ENCODE measurements at regions not wholly inside any gene's neighbourhood (a gene's known extent, or its start where the extent isn't known, plus 50 kb on each side); places are given as distances from the start of the nearest gene placed in this dataset.

- POLR2A ChIA-PET, result no interaction called here
- no peak for ATAC-seq
- Mint-ChIP-seq H3K9me3 (peaks cover 25% of the 10 kb centered on the region), H3K4me3 (no peak overlapping the region), H3K27ac (no peak overlapping the region), H3K27me3 (ENCODE audit: low read depth) (peaks cover 35% of the 10 kb centered on the region), H3K36me3 (peaks cover 16% of the 10 kb centered on the region), H3K4me1 (no peaks in the 10 kb centered on the region)
- TF ChIP-seq ZNF121 (CRISPR knock-in tag; IDR thresholded peaks at IDR 0.05) (no peak), HMGA2 (CRISPR knock-in tag; IDR thresholded peaks at IDR 0.05) (no peak), ZNF138 (CRISPR knock-in tag; conservative IDR thresholded peaks at IDR 0.05) (no peak), ZNF263 (CRISPR knock-in tag; IDR thresholded peaks at IDR 0.05; ENCODE audit: low read depth) (no peak), CTCF (IDR thresholded peaks at IDR 0.05) (no peak), OVOL2 (CRISPR knock-in tag; IDR thresholded peaks at IDR 0.05; ENCODE audit: borderline replicate concordance) (no peak), EMX1 (CRISPR knock-in tag; IDR thresholded peaks at IDR 0.05) (no peak), TP53 (CRISPR knock-in tag; IDR thresholded peaks at IDR 0.05) (no peak), ZNF671 (CRISPR knock-in tag; IDR thresholded peaks at IDR 0.05) (no peak), ZNF416 (CRISPR knock-in tag; IDR thresholded peaks at IDR 0.05) (no peak)
- TF ChIP-seq, protein P1, sequence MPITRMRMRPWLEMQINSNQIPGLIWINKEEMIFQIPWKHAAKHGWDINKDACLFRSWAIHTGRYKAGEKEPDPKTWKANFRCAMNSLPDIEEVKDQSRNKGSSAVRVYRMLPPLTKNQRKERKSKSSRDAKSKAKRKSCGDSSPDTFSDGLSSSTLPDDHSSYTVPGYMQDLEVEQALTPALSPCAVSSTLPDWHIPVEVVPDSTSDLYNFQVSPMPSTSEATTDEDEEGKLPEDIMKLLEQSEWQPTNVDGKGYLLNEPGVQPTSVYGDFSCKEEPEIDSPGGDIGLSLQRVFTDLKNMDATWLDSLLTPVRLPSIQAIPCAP (CRISPR knock-in tag; IDR thresholded peaks at IDR 0.05), result no peak
- TF ChIP-seq, protein P2, sequence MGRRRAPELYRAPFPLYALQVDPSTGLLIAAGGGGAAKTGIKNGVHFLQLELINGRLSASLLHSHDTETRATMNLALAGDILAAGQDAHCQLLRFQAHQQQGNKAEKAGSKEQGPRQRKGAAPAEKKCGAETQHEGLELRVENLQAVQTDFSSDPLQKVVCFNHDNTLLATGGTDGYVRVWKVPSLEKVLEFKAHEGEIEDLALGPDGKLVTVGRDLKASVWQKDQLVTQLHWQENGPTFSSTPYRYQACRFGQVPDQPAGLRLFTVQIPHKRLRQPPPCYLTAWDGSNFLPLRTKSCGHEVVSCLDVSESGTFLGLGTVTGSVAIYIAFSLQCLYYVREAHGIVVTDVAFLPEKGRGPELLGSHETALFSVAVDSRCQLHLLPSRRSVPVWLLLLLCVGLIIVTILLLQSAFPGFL (CRISPR knock-in tag; IDR thresholded peaks at IDR 0.05; ENCODE audit: borderline replicate concordance), result no peak
- DNase-seq (ENCODE audit: low spot score), result no peak
- CTCF ChIA-PET, result no interaction called here
Observed at GRCh38 chr3:146772211-146772743, 167.1 kb upstream of the PLSCR5 start.

DNA sequence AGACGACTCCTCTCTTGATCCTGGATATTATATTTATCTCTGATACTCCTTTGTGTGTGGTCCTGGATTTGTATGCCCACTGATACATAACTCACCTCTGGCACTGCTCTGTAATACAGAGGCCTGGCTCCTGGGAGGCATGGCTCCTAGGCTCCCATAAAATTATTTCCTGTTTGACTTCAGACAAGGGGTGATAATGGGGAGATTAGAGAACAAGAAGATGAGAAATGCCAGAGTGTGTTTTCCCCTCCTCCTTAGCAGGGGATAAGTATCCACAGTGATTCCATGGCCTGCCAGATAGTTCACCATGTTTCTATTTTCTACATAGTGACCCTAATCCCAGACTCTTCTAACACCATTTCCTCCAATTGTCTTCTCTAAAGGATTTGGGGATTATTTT lies 165.7 kb upstream of the PLSCR5 start:
- Mint-ChIP-seq H3K4me1 (no peaks in the 10 kb centered on the region), H3K27me3 (ENCODE audit: low read depth) (peaks cover 21% of the 10 kb centered on the region), H3K9me3 (peaks cover 25% of the 10 kb centered on the region), H3K36me3 (peaks cover 16% of the 10 kb centered on the region), H3K4me3 (no peak overlapping the region), H3K27ac (no peak overlapping the region)
- no peak for DNase-seq (ENCODE audit: low spot score)
- no peak for ATAC-seq
- CTCF ChIA-PET, result no interaction called here
- POLR2A ChIA-PET, result no interaction called here
- TF ChIP-seq TP53 (CRISPR knock-in tag; IDR thresholded peaks at IDR 0.05) (no peak), TEAD1 (CRISPR knock-in tag; IDR thresholded peaks at IDR 0.05) (no peak), RELA (CRISPR knock-in tag; IDR thresholded peaks at IDR 0.05; ENCODE audit: borderline replicate concordance) (no peak), ZNF263 (CRISPR knock-in tag; IDR thresholded peaks at IDR 0.05; ENCODE audit: low read depth) (no peak), ZNF138 (CRISPR knock-in tag; conservative IDR thresholded peaks at IDR 0.05) (no peak), NFATC4 (CRISPR knock-in tag; IDR thresholded peaks at IDR 0.05) (no peak), FOXP4 (CRISPR knock-in tag; IDR thresholded peaks at IDR 0.05) (no peak), E2F1 (CRISPR knock-in tag; IDR thresholded peaks at IDR 0.05) (no peak), FOXK1 (CRISPR knock-in tag; IDR thresholded peaks at IDR 0.05) (no peak)
- TF ChIP-seq, protein P3, sequence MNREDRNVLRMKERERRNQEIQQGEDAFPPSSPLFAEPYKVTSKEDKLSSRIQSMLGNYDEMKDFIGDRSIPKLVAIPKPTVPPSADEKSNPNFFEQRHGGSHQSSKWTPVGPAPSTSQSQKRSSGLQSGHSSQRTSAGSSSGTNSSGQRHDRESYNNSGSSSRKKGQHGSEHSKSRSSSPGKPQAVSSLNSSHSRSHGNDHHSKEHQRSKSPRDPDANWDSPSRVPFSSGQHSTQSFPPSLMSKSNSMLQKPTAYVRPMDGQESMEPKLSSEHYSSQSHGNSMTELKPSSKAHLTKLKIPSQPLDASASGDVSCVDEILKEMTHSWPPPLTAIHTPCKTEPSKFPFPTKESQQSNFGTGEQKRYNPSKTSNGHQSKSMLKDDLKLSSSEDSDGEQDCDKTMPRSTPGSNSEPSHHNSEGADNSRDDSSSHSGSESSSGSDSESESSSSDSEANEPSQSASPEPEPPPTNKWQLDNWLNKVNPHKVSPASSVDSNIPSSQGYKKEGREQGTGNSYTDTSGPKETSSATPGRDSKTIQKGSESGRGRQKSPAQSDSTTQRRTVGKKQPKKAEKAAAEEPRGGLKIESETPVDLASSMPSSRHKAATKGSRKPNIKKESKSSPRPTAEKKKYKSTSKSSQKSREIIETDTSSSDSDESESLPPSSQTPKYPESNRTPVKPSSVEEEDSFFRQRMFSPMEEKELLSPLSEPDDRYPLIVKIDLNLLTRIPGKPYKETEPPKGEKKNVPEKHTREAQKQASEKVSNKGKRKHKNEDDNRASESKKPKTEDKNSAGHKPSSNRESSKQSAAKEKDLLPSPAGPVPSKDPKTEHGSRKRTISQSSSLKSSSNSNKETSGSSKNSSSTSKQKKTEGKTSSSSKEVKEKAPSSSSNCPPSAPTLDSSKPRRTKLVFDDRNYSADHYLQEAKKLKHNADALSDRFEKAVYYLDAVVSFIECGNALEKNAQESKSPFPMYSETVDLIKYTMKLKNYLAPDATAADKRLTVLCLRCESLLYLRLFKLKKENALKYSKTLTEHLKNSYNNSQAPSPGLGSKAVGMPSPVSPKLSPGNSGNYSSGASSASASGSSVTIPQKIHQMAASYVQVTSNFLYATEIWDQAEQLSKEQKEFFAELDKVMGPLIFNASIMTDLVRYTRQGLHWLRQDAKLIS (CRISPR knock-in tag; IDR thresholded peaks at IDR 0.05; ENCODE audit: borderline replicate concordance), result no peak
- TF ChIP-seq, protein P4, sequence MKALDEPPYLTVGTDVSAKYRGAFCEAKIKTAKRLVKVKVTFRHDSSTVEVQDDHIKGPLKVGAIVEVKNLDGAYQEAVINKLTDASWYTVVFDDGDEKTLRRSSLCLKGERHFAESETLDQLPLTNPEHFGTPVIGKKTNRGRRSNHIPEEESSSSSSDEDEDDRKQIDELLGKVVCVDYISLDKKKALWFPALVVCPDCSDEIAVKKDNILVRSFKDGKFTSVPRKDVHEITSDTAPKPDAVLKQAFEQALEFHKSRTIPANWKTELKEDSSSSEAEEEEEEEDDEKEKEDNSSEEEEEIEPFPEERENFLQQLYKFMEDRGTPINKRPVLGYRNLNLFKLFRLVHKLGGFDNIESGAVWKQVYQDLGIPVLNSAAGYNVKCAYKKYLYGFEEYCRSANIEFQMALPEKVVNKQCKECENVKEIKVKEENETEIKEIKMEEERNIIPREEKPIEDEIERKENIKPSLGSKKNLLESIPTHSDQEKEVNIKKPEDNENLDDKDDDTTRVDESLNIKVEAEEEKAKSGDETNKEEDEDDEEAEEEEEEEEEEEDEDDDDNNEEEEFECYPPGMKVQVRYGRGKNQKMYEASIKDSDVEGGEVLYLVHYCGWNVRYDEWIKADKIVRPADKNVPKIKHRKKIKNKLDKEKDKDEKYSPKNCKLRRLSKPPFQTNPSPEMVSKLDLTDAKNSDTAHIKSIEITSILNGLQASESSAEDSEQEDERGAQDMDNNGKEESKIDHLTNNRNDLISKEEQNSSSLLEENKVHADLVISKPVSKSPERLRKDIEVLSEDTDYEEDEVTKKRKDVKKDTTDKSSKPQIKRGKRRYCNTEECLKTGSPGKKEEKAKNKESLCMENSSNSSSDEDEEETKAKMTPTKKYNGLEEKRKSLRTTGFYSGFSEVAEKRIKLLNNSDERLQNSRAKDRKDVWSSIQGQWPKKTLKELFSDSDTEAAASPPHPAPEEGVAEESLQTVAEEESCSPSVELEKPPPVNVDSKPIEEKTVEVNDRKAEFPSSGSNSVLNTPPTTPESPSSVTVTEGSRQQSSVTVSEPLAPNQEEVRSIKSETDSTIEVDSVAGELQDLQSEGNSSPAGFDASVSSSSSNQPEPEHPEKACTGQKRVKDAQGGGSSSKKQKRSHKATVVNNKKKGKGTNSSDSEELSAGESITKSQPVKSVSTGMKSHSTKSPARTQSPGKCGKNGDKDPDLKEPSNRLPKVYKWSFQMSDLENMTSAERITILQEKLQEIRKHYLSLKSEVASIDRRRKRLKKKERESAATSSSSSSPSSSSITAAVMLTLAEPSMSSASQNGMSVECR (CRISPR knock-in tag; IDR thresholded peaks at IDR 0.05; ENCODE audit: borderline replicate concordance), result no peak

Measured in WTC11 (cell line).